DMS53 treated with DMSO at 0.1 percent for 48 hours (cell line): ENCODE measurements at regions not wholly inside any gene's neighbourhood (a gene's known extent, or its start where the extent isn't known, plus 50 kb on each side); places are given as distances from the start of the nearest gene placed in this dataset.
"Not testable (repeated sequence)": the region's sequence is repeated elsewhere in the genome, so short reads cannot be mapped to it uniquely, and the experiment has no call there.

Source experiments
- DNase-seq: peaks from one replicate; lab custom pipeline; 2025; ENCODE audit not compliant: unreplicated experiment; lab: John Stamatoyannopoulos, UW

GRCh38 chr3:144583871-144584270 is 612.2 kb downstream of the DIPK2A start:
- no peak for DNase-seq

- no peak for DNase-seq
Measured at GRCh38 chr3:144585408-144585807, 613.8 kb downstream of the DIPK2A start.

- no peak for DNase-seq
Measured at GRCh38 chr3:144585953-144586352, 614.3 kb downstream of the DIPK2A start.

- DNase-seq = no peak
Measured at GRCh38 chr3:144586382-144586781, 614.8 kb downstream of the DIPK2A start.

- DNase-seq = no peak
Measured at GRCh38 chr3:144590854-144591253, 619.2 kb downstream of the DIPK2A start.

- DNase-seq = no peak
Measured at GRCh38 chr3:144593881-144594280, 622.3 kb downstream of the DIPK2A start.

- not testable (repeated sequence) for DNase-seq
Measured at GRCh38 chr3:144620236-144620635, 648.6 kb downstream of the DIPK2A start.

- DNase-seq = no peak
Measured at GRCh38 chr3:144622845-144623244, 651.2 kb downstream of the DIPK2A start.

- DNase-seq = no peak
Measured at GRCh38 chr3:144624656-144625055, 653.0 kb downstream of the DIPK2A start.

GRCh38 chr3:144626835-144627234 is 655.2 kb downstream of the DIPK2A start:
- DNase-seq = no peak

GRCh38 chr3:144629381-144629780 is 657.8 kb downstream of the DIPK2A start:
- DNase-seq = no peak

GRCh38 chr3:144636833-144637232 is 665.2 kb downstream of the DIPK2A start:
- peak; percentile 0 for DNase-seq

- no peak for DNase-seq
Measured at GRCh38 chr3:144638009-144638408, 666.4 kb downstream of the DIPK2A start.

- no peak for DNase-seq
Measured at GRCh38 chr3:144643771-144644198, 672.2 kb downstream of the DIPK2A start.

GRCh38 chr3:144645300-144645699 is 673.7 kb downstream of the DIPK2A start:
- no peak for DNase-seq

GRCh38 chr3:144650380-144650779 is 678.8 kb downstream of the DIPK2A start:
- no peak for DNase-seq

GRCh38 chr3:144652573-144652972 is 681.0 kb downstream of the DIPK2A start:
- no peak for DNase-seq

- no peak for DNase-seq
Measured at GRCh38 chr3:144655423-144655822, 683.8 kb downstream of the DIPK2A start.

GRCh38 chr3:144660186-144660585 is 688.6 kb downstream of the DIPK2A start:
- DNase-seq = no peak

GRCh38 chr3:144662729-144663128 is 691.1 kb downstream of the DIPK2A start:
- DNase-seq = no peak

- DNase-seq = no peak
Measured at GRCh38 chr3:144663456-144664436, 692.1 kb downstream of the DIPK2A start.

- no peak for DNase-seq
Measured at GRCh38 chr3:144665567-144666053, 694.0 kb downstream of the DIPK2A start.
